Sigmoid colon (tissue), 6 donors: ENCODE measurements at regions not wholly inside any gene's neighbourhood (a gene's known extent, or its start where the extent isn't known, plus 50 kb on each side); places are given as distances from the start of the nearest gene placed in this dataset.

Experiments used
- DNase-seq: peaks from one replicate; pipeline ENCODE4 v3.0.0-alpha.2; 2019
- H3K27ac ChIP-seq, 4 donors: fragments of 200-600 bp; sonication (generic); one replicate each; pipeline ENCODE4 v1.5.1; 2016 to 2019; ENCODE audit warnings: mild to moderate bottlenecking in 1 of 4
- H3K27me3 ChIP-seq, 3 donors: fragments of 200-600 bp; sonication (generic); one replicate each; pipeline ENCODE4 v1.5.1; 2019; ENCODE audit warnings: mild to moderate bottlenecking in 1 of 3
- H3K36me3 ChIP-seq, 4 donors: fragments of 200-600 bp; sonication (generic); one replicate each; pipeline ENCODE4 v1.5.1; 2016 to 2019
- H3K4me1 ChIP-seq, 4 donors: fragments of 200-600 bp; sonication (generic); one replicate each; pipeline ENCODE4 v1.5.1; 2017 to 2019
- H3K4me3 ChIP-seq, 4 donors: fragments of 200-600 bp; sonication (generic); one replicate each; pipeline ENCODE4 v1.5.1; 2017 to 2019; ENCODE audit warnings: mild to moderate bottlenecking in 2 of 4, moderate library complexity in 1 of 4
- H3K9me3 ChIP-seq, 4 donors: fragments of 200-600 bp in 3 of 4; sonication (generic) in 3 of 4; one replicate each; pipeline versions ENCODE4 v1.5.1 to v1.6.1; 2013 to 2019
- EP300 ChIP-seq, 4 donors: sonication (generic); formaldehyde crosslinking; IDR thresholded peaks; one replicate each; pipeline ENCODE4 v1.6.1; 2017; ENCODE audit warnings: antibody characterized with exemption in 4 of 4
- POLR2A ChIP-seq, 2 donors: fragments of 450-650 bp; IDR thresholded peaks; one replicate each; pipeline ENCODE4 v1.6.1; 2016; ENCODE audit warnings: antibody characterized with exemption in 2 of 2, mild to moderate bottlenecking in 2 of 2, moderate library complexity in 2 of 2
- POLR2AphosphoS5 ChIP-seq, 4 donors: sonication (generic); formaldehyde crosslinking; IDR thresholded peaks; one replicate each; pipeline ENCODE4 v1.6.1; 2017; ENCODE audit warnings: antibody characterized with exemption in 4 of 4
- WGBS, 2 donors: extraction: QIAGEN DNeasy Blood & Tissue Kit; methylation state at CpG; one replicate each; pipeline ENCODE4 v1.1.7; 2013; 5-methylcytosine and 5-hydroxymethylcytosine counted together
- intact Hi-C: fragments of 100-400 bp; cut with DNase I; formaldehyde crosslinking; loops from one replicate; pipeline ENCODE4 v1.15.1; 2023
- TF ChIP-seq, protein P1 (sequence below), 4 experiments: fragments of 450-650 bp in 3 of 4; fragments of 200-600 bp in 1 of 4; IDR thresholded peaks; one replicate each; pipeline ENCODE4 v1.5.1; 2016 to 2019; ENCODE audit warnings: antibody characterized with exemption in 4 of 4, mild to moderate bottlenecking in 3 of 4, moderate library complexity in 2 of 4
- donor health status: healthy with polysubstance abuse.
- donor health status: healthy.

DNA sequence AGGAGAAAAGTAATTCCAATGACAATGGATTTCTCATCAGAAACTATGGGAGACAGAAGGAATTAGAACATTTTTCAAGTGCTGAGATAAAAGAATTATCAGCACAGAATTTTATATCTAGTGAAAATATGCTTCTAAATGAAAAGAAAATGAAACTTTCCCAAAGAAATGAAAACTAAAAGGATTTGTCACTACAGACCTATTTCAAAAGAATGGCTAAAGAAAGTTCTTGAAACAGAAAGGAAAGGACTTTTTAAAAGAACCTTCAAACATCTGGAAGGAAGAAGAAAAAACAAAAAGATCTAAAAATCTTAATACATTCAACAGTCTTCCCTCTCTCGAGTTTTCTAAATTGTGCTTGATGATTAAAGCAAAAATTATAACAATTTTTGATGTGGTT, 255.4 kb downstream of the FAM76B start:
- intact Hi-C loops: no loop called here
- WGBS, 2 donors: 67 to 86% methylated on average over 1 of the region's 1 CpG
- Histone ChIP-seq H3K4me3 (no peak overlapping the region), H3K4me1 (no peaks in the 10 kb centered on the region), H3K36me3 (no peaks in the 10 kb centered on the region), H3K27ac (no peak overlapping the region), H3K27me3 (no peaks in the 10 kb centered on the region), H3K9me3 (no peaks in the 10 kb centered on the region)
- no peak for DNase-seq
- no peak for TF ChIP-seq EP300 (IDR thresholded peaks at IDR 0.05)
- TF ChIP-seq, protein P1, sequence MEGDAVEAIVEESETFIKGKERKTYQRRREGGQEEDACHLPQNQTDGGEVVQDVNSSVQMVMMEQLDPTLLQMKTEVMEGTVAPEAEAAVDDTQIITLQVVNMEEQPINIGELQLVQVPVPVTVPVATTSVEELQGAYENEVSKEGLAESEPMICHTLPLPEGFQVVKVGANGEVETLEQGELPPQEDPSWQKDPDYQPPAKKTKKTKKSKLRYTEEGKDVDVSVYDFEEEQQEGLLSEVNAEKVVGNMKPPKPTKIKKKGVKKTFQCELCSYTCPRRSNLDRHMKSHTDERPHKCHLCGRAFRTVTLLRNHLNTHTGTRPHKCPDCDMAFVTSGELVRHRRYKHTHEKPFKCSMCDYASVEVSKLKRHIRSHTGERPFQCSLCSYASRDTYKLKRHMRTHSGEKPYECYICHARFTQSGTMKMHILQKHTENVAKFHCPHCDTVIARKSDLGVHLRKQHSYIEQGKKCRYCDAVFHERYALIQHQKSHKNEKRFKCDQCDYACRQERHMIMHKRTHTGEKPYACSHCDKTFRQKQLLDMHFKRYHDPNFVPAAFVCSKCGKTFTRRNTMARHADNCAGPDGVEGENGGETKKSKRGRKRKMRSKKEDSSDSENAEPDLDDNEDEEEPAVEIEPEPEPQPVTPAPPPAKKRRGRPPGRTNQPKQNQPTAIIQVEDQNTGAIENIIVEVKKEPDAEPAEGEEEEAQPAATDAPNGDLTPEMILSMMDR (IDR thresholded peaks at IDR 0.05): no peak
- TF ChIP-seq POLR2A (IDR thresholded peaks at IDR 0.05): no peak
- no peak for TF ChIP-seq POLR2AphosphoS5 (IDR thresholded peaks at IDR 0.05)

DNA sequence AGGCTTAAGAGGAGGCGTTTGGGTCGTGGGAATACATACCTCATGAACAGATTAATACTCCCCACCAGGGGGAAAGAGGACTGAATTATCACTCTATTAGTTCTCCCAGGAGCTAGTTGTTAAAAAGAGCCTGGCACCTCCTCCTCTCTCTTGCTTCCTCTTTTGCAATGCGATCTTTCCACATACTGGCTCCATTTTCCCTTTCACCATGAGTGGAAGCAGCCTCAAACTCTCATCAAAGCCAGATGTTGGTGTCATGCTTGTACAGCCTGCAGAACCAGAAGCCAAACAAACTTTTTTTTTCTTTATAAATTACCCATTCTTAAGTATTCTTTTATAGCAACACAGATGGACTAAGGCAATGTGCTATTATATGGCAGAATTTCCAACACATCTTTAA, 258.5 kb downstream of the FAM76B start:
- Histone ChIP-seq H3K27me3 (no peaks in the 10 kb centered on the region), H3K27ac (no peak overlapping the region), H3K4me1 (no peaks in the 10 kb centered on the region), H3K4me3 (no peak overlapping the region), H3K9me3 (no peaks in the 10 kb centered on the region), H3K36me3 (no peaks in the 10 kb centered on the region)
- no peak for DNase-seq
- intact Hi-C loops: no loop called here
- WGBS, 2 donors: 85 to 92% methylated on average over 3 of the region's 3 CpGs
- TF ChIP-seq, protein P1 (IDR thresholded peaks at IDR 0.05): no peak
- TF ChIP-seq POLR2A (IDR thresholded peaks at IDR 0.05) (no peak), POLR2AphosphoS5 (IDR thresholded peaks at IDR 0.05) (no peak), EP300 (IDR thresholded peaks at IDR 0.05) (no peak)

DNA sequence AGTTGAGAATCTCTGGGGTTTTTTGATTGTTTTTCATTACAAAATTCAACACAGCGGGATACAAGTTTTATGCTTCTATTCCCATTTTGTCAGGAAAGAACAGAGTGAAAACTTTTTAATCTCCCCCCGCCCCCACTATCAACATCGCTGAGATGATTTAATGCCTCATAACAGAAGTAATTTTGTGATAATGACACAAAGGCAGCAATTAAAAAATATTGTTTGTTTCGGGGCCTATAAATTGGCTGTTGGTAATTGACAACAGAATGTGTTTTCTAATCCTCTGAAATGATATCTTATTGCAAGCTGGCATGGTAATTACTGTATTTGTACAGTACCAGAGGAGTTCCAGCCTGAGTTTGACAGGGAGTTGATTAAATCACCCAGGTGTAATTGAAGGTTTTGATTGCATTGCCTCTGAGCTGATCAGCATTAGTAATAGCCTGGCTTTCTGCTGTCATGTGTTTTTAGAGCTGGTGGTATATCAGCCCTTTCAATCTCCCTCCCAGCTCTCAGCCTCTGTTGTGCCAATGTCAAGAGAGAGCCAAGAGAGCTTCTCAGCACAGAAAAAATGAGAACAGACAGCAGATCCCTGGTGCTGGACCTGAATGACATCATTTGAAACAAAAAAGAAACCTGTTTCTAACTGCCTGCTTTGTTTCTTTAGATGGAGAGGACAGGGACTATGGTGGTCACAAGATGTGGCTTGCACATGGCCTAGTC, 265.1 kb downstream of the FAM76B start:
- intact Hi-C loops: no loop called here
- Histone ChIP-seq H3K4me3 (no peak overlapping the region), H3K36me3 (no peaks in the 10 kb centered on the region), H3K4me1 (no peaks in the 10 kb centered on the region), H3K27me3 (no peaks in the 10 kb centered on the region), H3K9me3 (no peaks in the 10 kb centered on the region), H3K27ac (no peak overlapping the region)
- 58 to 71% methylated on average over 4 of the region's 4 CpGs for whole genome bisulfite sequencing, 2 donors
- TF ChIP-seq POLR2A (IDR thresholded peaks at IDR 0.05): no peak
- TF ChIP-seq, protein P1 (IDR thresholded peaks at IDR 0.05): no peak
- no peak for TF ChIP-seq POLR2AphosphoS5 (IDR thresholded peaks at IDR 0.05)
- TF ChIP-seq EP300 (IDR thresholded peaks at IDR 0.05): no peak
- no peak for DNase-seq

DNA sequence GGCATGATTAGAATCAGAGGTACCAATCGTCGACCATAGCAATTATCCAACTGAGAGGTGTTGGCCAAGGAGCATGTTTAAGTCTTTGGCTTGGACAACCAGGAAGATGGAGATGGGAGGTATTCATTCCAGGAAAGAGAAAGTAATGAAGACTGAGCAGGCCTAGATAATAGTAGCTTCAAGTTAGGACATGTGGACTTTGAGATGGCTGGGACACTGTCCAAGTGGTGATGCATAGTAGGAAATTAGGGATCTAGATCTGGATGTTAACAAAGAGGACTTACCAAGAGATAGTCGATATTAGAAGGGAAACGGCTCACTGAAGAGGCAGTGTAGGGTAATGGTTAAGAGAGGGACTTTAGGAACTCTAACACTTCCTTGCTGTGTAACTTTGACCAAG, 266.7 kb downstream of the FAM76B start:
- no peak for DNase-seq
- H3K27ac ChIP-seq: no peak overlapping the region
- no peaks in the 10 kb centered on the region for H3K27me3 ChIP-seq
- no peaks in the 10 kb centered on the region for H3K9me3 ChIP-seq
- H3K36me3 ChIP-seq: no peaks in the 10 kb centered on the region
- 80 to 86% methylated on average over 4 of the region's 4 CpGs for WGBS, 2 donors
- intact Hi-C loops: no loop called here
- H3K4me3 ChIP-seq: no peak overlapping the region
- no peaks in the 10 kb centered on the region for H3K4me1 ChIP-seq
- TF ChIP-seq, protein P1 (IDR thresholded peaks at IDR 0.05): no peak
- TF ChIP-seq POLR2AphosphoS5 (IDR thresholded peaks at IDR 0.05): no peak

DNA sequence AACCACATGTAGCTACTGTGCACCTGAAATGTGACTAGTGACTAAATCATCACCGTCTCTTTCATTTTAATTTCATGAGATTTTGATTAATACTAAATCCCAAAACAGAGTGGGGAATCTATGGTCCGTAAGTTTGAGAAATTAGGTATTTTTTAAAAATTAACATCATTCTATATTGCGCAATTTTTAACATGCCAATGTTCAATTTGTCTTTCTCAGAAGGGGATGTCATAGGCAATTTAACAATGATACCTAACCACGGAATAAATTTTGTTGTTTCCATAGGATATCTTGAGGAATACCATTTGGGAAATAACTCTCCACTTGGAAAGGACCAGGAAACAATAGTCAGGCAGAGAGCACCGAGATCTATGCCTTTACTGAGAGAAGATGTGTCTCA, 267.7 kb downstream of the FAM76B start:
- H3K9me3 ChIP-seq: no peaks in the 10 kb centered on the region
- intact Hi-C loops: no loop called here
- no peak for DNase-seq
- H3K4me3 ChIP-seq: no peak overlapping the region
- TF ChIP-seq, protein P1 (IDR thresholded peaks at IDR 0.05): no peak
- TF ChIP-seq EP300 (IDR thresholded peaks at IDR 0.05): no peak
- no peak for TF ChIP-seq POLR2A (IDR thresholded peaks at IDR 0.05)
- TF ChIP-seq POLR2AphosphoS5 (IDR thresholded peaks at IDR 0.05): no peak
- H3K27ac ChIP-seq: no peak overlapping the region
- H3K36me3 ChIP-seq: no peaks in the 10 kb centered on the region
- H3K27me3 ChIP-seq: no peaks in the 10 kb centered on the region
- H3K4me1 ChIP-seq: no peaks in the 10 kb centered on the region
- WGBS, 2 donors: 91 to 94% methylated on average over 5 of the region's 5 CpGs
